Ishikawa (cell line): ENCODE measurements at regions not wholly inside any gene's neighbourhood (a gene's known extent, or its start where the extent isn't known, plus 50 kb on each side); places are given as distances from the start of the nearest gene placed in this dataset.

Experiments used
- CEBPB ChIP-seq: IDR thresholded peaks from 2 replicates; pipeline ENCODE4 v1.6.1; 2012
- CREB1 ChIP-seq: IDR thresholded peaks from 2 replicates; pipeline ENCODE4 v1.6.1; 2012; ENCODE audit warnings: low read depth
- EGR1 ChIP-seq: IDR thresholded peaks from 2 replicates; pipeline ENCODE4 v1.6.1; 2012
- EP300 ChIP-seq: IDR thresholded peaks from 2 replicates; pipeline ENCODE4 v1.6.1; 2012; ENCODE audit warnings: borderline replicate concordance
- FOXM1 ChIP-seq: IDR thresholded peaks from 2 replicates; pipeline ENCODE4 v1.6.1; 2012; ENCODE audit warnings: low read depth, borderline replicate concordance
- MAX ChIP-seq: IDR thresholded peaks from 2 replicates; pipeline ENCODE4 v1.6.1; 2012
- NFIC ChIP-seq: IDR thresholded peaks from 2 replicates; pipeline ENCODE4 v1.6.1; 2012
- RAD21 ChIP-seq: IDR thresholded peaks from 2 replicates; pipeline ENCODE4 v1.6.1; 2012; ENCODE audit warnings: low read depth
- TAF1 ChIP-seq: IDR thresholded peaks from 2 replicates; pipeline ENCODE4 v1.6.1; 2012; ENCODE audit warnings: low read depth, mild to moderate bottlenecking
- TCF12 ChIP-seq: IDR thresholded peaks from 2 replicates; pipeline ENCODE4 v1.6.1; 2012; ENCODE audit warnings: low read depth
- TEAD4 ChIP-seq: IDR thresholded peaks from 2 replicates; pipeline ENCODE4 v1.6.1; 2012
- USF1 ChIP-seq: IDR thresholded peaks from 2 replicates; pipeline ENCODE4 v1.6.1; 2012
- YY1 ChIP-seq: IDR thresholded peaks from 2 replicates; pipeline ENCODE4 v1.6.1; 2012; ENCODE audit warnings: low read depth
- ZBTB7A ChIP-seq: IDR thresholded peaks from 2 replicates; pipeline ENCODE4 v1.6.1; 2012; ENCODE audit warnings: low read depth
- TF ChIP-seq, protein P1 (sequence below): IDR thresholded peaks from 2 replicates; pipeline ENCODE4 v1.6.1; 2012; ENCODE audit warnings: low read depth, mild to moderate bottlenecking

DNA sequence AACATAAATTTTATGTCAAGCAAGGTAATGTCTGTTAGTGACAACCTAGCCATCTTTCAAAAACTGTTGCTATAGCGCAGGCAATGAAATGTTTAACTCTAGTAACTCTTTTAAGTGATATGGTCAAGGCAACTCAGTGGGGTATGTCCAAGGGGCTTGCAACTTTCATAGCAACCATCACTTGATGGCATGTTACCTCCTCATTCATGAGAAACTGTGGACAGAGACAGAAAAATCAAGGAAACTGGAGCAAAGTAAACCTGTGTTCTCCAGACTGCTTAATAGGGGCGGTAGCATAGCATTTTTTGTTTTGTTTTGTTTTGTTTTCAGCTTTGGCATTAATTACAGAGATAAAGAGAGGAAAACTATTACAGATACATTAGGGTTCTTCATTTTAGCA is 1456.8 kb upstream of the AGA start:
- no peak for TF ChIP-seq CREB1
- no peak for TF ChIP-seq RAD21
- no peak for TF ChIP-seq TCF12
- no peak for TF ChIP-seq MAX
- no peak for TF ChIP-seq CEBPB
- no peak for TF ChIP-seq USF1
- TF ChIP-seq ZBTB7A = no peak
- no peak for TF ChIP-seq TAF1
- no peak for TF ChIP-seq YY1
- no peak for TF ChIP-seq FOXM1
- TF ChIP-seq NFIC = no peak

DNA sequence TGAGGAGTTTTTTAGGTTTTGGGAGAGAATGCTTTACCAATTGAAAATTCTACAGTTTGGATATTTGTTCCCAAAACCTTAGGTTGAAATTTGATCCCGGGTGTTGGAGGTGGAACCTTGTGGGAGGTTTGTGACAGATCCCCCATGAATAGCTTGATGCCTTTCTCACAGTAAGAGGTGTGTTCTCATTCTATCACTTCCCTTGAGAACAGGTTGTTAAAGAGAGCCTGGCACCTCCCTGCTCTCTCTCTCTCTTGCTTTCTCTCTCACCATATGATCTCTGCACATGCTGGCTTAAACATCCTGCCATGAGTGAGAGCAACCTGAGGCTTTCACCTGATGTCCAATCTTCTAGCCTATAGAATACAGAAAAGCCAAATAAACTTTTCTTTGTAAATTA is 1475.5 kb upstream of the AGA start:
- TF ChIP-seq RAD21 (no peak), CREB1 (no peak)
- TF ChIP-seq, protein P1, sequence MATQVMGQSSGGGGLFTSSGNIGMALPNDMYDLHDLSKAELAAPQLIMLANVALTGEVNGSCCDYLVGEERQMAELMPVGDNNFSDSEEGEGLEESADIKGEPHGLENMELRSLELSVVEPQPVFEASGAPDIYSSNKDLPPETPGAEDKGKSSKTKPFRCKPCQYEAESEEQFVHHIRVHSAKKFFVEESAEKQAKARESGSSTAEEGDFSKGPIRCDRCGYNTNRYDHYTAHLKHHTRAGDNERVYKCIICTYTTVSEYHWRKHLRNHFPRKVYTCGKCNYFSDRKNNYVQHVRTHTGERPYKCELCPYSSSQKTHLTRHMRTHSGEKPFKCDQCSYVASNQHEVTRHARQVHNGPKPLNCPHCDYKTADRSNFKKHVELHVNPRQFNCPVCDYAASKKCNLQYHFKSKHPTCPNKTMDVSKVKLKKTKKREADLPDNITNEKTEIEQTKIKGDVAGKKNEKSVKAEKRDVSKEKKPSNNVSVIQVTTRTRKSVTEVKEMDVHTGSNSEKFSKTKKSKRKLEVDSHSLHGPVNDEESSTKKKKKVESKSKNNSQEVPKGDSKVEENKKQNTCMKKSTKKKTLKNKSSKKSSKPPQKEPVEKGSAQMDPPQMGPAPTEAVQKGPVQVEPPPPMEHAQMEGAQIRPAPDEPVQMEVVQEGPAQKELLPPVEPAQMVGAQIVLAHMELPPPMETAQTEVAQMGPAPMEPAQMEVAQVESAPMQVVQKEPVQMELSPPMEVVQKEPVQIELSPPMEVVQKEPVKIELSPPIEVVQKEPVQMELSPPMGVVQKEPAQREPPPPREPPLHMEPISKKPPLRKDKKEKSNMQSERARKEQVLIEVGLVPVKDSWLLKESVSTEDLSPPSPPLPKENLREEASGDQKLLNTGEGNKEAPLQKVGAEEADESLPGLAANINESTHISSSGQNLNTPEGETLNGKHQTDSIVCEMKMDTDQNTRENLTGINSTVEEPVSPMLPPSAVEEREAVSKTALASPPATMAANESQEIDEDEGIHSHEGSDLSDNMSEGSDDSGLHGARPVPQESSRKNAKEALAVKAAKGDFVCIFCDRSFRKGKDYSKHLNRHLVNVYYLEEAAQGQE = no peak

DNA sequence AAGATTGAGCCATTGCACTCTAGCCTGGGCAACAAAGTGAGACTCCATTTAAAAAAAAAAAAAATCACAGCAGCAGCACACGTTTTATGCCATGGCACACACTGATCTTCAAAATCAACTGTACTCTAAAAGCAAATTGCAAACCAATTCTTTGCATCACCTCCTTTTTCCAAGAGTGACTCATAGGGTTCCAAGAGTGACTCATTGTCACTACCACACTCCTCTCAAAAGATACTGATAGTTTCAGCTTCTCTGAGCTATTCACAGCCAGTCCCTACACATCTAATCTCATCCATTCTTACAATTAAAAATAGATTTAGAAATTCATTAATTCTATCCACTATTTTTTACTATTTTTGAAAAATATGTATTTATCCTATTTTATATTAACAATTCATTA is 1494.9 kb upstream of the AGA start:
- TF ChIP-seq FOXM1 (no peak), EGR1 (no peak), EP300 (no peak), CEBPB (no peak), CREB1 (no peak), TEAD4 (no peak), TAF1 (no peak)
- TF ChIP-seq, protein P1 = no peak

DNA sequence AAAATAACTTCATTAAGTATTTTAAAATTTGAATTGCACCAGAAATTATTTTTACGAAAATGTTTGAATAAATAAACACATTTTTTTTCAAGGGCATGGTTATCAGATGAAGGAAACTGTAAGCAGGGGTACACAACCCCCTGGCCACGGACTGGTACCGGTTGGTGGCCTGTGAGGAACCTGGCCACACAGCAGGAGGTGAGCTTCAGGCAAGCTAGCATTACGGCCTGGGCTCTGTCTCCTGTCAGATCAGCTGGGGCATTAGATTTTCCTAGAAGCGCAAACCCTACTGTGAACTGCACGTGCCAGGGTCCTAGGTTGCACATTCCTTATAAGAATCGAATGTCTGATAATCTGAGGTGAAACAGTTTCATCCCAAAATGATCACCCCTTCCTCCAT is 1499.7 kb upstream of the AGA start:
- no peak for TF ChIP-seq RAD21
- no peak for TF ChIP-seq TCF12
- TF ChIP-seq TEAD4 = no peak
- no peak for TF ChIP-seq CEBPB
- no peak for TF ChIP-seq USF1
- no peak for TF ChIP-seq ZBTB7A
- TF ChIP-seq EP300 = no peak
- TF ChIP-seq MAX = no peak
- TF ChIP-seq NFIC = no peak

DNA sequence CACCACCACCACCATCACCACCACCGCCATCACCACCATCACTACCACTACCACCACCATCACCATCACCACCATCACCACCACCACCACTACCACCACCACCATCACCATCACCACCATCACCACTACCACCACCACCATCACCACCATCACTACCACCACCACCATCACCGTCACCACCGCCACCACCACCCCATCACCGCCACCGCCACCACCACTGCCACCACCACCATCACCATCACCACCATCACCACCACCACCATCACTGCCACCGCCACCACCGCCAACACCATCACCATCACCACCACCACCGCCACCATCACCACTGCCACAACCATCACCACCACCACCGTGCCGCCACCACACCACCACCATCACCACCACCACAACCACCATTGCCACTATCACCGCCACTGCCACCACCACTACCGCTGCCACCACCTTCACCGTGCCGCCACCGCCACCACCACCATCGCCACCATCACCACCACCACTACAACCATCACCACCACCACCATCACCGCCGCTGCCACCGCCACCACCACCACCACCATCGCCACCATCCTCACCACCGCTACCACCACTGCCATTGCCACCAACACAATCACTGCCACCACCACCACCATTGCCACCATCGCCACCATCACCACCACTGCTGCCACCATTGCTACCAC is 1511.3 kb upstream of the AGA start:
- TF ChIP-seq MAX (no peak), FOXM1 (no peak), TCF12 (no peak), RAD21 (no peak), EGR1 (no peak), YY1 (no peak), EP300 (no peak), CREB1 (no peak), USF1 (no peak), TEAD4 (no peak), CEBPB (no peak), ZBTB7A (no peak), NFIC (no peak), TAF1 (no peak)
- TF ChIP-seq, protein P1 = no peak
